ENCODE measurements at regions not wholly inside any gene's neighbourhood (a gene's known extent, or its start where the extent isn't known, plus 50 kb on each side); places are given as distances from the start of the nearest gene placed in this dataset.
"Not testable (repeated sequence)": the region's sequence is repeated elsewhere in the genome, so short reads cannot be mapped to it uniquely, and the experiment has no call there.

DNA sequence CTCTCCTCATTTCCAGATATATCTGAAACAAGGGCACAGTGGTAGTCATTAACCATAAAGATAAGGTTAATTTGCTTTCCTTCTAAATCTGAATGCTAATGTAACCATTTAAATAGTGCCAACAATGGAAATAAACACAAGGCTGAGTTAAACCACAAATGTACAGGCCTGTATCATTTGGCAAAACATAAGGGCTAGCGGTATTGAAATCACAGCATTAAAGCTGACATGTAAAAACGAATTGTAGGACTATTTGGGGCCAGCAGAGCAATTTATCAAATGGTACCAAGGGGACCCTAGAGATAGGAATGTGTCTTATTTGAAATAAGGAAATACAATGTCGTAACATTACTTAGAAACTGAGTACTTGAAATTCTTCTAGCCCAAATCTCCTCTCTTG, 247.5 kb upstream of the RPS23 start:
- DNase-seq, result no peak

- DNase-seq, result no peak
Measured at GRCh38 chr5:82523633-82524032, 245.5 kb upstream of the RPS23 start.

DNA sequence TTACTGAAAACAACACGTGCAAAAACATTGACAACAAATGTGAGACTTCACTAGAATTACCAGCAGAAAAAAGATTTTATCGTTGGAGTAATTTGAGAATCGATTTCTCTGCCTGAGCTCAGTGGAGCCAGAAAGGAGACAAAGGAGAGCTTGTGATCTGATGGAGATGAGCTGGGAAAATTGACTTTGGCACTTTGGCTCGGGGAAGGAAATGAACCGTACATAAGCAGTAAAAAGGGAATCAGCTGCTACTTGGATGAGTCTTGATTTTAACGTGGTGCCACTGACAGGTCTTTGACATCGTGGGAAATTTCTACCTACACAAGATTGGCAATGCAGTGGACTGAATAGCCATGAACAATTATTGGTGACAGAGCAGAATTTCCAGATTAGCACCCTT, 244.7 kb upstream of the RPS23 start:
- DNase-seq, result no peak

- DNase-seq, result no peak
Measured at GRCh38 chr5:82521431-82522051, 243.4 kb upstream of the RPS23 start.

- no peak for DNase-seq
Measured at GRCh38 chr5:82519558-82519957, 241.4 kb upstream of the RPS23 start.

DNA sequence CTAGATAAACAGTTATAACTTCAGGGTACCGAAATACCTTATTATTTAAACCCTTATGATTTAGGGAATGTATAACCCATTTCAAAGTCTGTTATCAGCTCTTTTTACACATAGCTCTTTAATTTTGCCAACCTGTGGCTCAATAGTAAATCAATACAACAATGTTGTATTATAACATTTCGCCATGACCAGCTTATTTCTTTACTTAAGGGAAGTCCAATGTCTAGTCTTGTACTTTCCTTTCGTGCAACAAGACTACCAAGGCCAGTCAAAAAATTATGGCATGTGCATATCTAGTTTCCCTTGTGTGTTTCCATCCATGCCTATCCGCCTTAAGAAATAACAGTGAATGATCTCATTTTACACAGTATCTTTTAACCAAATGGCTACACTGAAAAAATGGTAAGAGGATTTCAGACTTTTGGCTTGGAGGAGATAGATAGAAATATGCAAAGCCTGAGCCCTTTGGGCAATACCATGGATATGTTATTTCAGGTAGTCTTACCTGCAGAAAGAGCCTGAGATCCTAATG, 239.5 kb upstream of the RPS23 start:
- no peak for DNase-seq

GRCh38 chr5:82513738-82514137, 235.6 kb upstream of the RPS23 start:
- DNase-seq, result no peak

- DNase-seq, result no peak
Measured at GRCh38 chr5:82512025-82512424, 233.9 kb upstream of the RPS23 start.

- DNase-seq, result no peak
Measured at GRCh38 chr5:82511134-82511533, 233.0 kb upstream of the RPS23 start.

GRCh38 chr5:82509762-82510161, 231.6 kb upstream of the RPS23 start:
- no peak for DNase-seq

DNA sequence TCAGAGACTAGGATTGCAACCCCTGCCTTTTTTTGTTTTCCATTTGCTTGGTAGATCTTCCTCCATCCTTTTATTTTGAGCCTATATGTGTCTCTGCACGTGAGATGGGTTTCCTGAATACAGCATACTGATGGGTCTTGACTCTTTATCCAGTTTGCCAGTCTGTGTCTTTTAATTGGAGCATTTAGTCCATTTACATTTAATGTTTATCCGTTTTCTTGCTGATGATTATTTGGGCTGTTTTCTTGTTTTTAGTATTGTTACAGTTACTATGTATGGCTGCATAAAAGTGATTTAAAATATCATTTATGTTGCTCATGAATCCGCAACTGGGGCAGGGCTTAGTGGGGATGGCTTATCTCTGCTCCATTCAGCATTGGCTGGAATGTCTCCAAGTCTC, 228.2 kb upstream of the RPS23 start:
- not testable (repeated sequence) for DNase-seq

DNA sequence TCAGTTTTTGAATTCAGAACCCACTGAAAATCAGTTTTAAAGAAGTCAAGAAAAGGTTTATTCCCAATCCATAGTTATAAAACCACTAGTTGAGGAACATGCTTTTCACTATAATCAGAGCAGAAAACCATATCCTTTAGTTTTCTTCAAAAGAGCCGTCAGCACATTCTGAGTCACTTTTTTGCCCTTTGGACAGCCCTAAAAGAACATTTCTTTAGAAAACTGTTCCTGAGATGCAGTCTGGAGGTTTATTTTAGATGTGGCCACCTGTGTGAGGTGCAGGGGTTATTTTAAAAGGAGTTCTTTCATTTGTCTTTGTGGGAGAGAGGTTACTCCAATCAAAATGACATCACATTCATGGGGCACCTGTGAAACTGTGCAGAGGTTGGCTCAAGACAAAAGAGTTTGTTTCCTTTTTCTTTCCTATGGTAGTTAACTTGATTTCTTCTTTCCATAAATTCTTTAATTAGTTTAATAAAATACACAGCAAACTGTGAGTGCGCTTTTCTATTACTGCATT, 221.6 kb upstream of the RPS23 start:
- no peak for DNase-seq

DNA sequence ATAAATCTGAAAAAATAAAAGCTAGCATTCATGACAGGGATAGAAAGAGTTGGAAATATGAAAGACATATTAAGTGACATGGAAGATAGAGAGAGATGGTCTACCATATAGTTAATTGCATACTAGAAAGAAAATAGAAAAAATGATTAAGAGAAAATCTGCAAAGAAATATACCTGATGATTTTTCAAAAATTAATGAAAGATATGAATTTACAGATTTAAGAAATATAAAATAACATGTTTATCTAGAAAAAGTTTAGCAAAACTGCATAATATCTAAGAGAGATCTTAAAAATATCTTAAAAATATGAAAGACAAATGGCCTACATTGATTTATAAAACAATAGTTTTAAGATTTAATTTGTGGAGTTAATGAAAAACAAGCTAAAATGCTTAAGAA, 219.1 kb upstream of the RPS23 start:
- no peak for DNase-seq

DNA sequence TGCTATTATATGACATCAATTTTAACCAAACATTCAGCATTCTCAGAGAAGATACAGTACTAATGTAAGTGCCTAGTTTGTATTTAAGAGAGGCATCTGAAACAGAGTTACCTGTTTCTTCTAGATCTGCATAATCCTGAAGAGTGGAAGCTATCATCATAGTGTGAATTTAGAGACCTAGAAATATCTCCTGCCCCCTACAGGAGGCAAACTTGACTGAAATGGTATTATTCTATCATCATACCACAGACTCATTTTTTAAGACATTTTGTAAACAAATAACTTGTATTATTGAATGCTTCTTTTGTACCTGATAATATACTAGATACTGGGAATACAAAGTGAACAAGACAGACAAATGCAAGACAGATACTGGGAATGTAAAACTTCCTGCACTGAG, 216.8 kb upstream of the RPS23 start:
- no peak for DNase-seq

DNA sequence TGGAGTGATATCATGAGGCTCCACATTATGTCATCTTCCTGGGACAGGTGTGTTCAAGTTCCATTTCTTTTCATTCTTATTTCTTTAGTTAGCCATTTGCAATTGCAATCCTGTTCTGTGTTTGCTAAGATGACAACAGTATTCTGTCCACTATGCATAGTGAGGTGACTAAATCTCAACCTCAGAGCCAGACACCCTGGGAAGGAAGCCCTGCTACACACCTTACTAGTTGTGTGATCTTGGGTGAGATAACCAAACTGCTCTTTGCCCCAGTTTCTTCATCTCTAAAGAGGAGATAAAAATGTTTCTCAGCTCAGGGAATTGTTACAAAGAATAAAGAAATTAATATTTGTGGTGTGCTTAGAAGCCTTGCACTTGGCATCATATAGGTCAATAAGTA, 215.1 kb upstream of the RPS23 start:
- DNase-seq, result no peak

DNA sequence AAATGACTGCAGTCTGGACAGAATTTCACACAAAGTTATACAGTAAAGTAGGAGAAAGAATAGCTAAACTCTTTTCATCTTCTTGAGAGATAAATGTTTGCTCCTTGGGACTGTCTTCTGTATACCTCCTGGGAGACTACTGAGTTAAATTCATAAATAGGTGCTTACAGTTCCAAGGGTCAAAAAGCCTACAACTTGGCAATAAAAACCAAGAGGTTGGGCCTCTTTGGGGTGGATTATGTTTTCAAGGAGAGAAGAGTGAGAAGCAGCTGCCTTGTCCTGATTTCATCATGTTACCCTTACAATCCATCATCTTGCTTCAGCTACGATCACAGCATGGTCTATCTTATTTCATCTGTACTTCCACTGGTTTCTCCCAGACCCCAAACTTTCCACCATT, 213.2 kb upstream of the RPS23 start:
- DNase-seq, result no peak

DNA sequence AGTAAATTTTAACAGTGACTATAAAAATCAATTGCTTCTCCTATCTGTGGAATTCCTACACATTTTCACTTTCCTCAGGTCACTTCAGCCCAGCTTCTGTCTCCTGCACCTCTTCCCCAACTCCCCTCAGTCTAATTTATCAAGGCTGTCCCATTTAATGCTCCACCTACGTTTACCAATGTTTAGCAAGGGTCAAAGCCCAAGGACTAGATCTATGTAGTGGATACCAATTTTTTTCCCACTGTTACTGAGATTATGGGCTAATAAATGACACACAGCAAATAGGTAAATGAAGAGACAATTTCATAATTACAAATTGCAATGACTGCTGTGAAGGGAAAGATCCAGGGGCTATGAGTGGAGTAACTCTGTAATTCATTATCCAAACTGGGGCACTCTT, 211.5 kb upstream of the RPS23 start:
- no peak for DNase-seq

GRCh38 chr5:82487131-82487530, 209.0 kb upstream of the RPS23 start:
- no peak for DNase-seq

DNA sequence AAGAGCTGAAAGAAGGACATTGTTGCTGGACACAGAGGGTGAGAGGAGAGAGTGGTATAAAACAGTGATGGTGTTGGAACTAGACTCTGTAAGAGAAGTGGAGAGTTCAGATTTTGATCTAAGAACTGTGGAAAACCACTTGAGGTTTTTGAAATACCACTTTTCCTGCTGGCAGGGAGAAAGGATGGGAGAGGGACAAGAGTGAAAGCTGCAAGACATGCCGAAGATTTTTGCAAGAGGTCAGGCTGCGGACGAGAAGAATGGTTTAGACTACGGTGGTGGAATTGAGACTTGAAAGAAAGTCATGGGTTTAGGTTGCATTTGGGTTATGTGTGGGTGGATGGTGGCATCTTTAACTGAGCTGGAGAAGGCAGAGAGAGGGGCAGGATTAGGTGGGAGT, 202.2 kb upstream of the RPS23 start:
- no peak for DNase-seq

GRCh38 chr5:82476155-82476554, 198.0 kb upstream of the RPS23 start:
- DNase-seq, result no peak

DNA sequence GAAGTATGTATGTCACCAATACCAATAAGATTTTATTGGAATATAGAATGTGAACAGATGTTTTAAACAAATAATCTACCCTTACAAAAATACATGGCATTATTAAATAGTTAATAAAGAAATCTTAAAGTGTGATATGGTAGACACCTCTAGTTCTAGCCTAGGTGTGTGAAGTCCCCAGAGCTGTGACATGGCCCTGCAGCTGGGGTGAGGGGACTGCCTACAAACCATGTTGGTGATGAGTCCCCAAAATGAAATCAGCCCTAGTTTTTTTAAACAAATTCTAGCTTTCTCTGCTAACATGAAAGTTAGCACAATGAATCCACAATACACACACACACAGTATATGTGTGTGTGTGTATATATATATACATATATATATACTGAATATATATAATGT, 195.1 kb upstream of the RPS23 start:
- DNase-seq, result no peak

GRCh38 chr5:82470185-82470994, 192.2 kb upstream of the RPS23 start:
- DNase-seq, result no peak

- DNase-seq, result no peak
Measured at GRCh38 chr5:82466986-82467561, 188.9 kb upstream of the RPS23 start.

DNA sequence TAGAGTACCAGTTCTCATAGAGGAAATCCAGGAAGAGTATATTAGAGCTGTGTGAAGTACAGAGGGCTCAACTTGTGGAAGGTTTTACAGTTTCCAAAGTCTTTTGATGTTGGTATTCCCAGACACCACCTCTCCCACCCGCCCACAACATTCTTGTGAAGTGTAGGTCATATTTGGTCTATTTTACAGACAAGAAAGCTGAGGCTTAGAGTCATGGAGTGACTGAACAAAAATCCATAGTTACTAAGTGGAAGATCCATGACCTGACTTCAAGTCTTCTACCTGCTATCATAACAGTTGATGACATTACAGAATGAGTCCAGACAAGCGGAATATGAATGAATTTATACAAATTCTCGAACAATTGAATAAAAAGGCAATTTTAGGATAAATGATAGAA, 187.1 kb upstream of the RPS23 start:
- no peak for DNase-seq

All from NCI-H1694 (cell line).